ENCODE measurements at regions not wholly inside any gene's neighbourhood (a gene's known extent, or its start where the extent isn't known, plus 50 kb on each side); places are given as distances from the start of the nearest gene placed in this dataset.

DNA sequence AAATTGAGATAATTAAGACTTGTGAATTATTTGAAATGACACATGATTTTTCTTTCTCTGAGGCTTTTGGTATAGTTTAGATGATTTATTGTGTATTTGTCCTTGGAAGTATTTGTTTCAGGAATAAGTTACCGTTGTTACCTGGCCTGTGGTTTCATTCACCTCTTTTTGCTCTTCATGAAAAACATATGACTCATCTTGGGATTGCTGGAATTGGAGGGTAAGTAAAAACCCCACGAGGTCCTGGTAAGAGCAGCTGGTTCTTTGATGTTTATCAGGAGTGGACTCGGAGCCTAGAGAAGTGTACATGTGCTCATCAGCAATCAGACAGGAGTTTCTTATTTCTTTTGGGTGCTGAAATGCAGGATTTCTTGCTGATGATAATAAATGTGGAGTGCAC is 275.3 kb downstream of the PSAT1 start:
- H3K4me2 ChIP-seq (ENCODE audit: low read depth, low read length, poor library complexity, severe bottlenecking), result no peak overlapping the region
- no peaks in the 10 kb centered on the region for H3K27me3 ChIP-seq (ENCODE audit: insufficient read depth, low read length, poor library complexity, severe bottlenecking)

DNA sequence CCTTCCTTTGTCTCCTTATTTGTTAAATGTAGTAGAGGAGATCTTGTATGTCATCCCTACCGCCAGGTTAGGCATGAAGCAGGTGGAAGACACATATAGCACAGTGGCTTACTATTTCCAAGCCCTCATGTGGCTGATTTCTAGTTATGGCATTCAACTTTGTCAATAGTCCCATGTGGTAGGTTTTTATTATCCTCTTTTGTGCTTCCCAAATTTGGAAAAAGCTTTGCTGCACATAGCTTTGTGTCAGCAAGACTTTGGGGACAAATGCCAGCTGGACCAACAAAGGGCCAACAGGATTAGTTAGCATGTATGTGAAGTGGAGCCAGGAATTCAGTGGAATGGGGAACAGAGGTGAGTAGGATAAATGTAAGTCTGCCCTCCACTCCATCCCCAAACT is 276.3 kb downstream of the PSAT1 start:
- TF ChIP-seq, protein P1, sequence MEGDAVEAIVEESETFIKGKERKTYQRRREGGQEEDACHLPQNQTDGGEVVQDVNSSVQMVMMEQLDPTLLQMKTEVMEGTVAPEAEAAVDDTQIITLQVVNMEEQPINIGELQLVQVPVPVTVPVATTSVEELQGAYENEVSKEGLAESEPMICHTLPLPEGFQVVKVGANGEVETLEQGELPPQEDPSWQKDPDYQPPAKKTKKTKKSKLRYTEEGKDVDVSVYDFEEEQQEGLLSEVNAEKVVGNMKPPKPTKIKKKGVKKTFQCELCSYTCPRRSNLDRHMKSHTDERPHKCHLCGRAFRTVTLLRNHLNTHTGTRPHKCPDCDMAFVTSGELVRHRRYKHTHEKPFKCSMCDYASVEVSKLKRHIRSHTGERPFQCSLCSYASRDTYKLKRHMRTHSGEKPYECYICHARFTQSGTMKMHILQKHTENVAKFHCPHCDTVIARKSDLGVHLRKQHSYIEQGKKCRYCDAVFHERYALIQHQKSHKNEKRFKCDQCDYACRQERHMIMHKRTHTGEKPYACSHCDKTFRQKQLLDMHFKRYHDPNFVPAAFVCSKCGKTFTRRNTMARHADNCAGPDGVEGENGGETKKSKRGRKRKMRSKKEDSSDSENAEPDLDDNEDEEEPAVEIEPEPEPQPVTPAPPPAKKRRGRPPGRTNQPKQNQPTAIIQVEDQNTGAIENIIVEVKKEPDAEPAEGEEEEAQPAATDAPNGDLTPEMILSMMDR (conservative IDR thresholded peaks at IDR 0.05; ENCODE audit: low read length), result no peak
- TF ChIP-seq EZH2phosphoT487 (IDR thresholded peaks at IDR 0.05; ENCODE audit: borderline replicate concordance), result no peak
- Histone ChIP-seq H3F3A (ENCODE audit: low read depth) (no peaks in the 10 kb centered on the region), H3K27me3 (ENCODE audit: insufficient read depth, low read length, poor library complexity, severe bottlenecking) (no peaks in the 10 kb centered on the region)

More for the DNA sequence above, 275.3 kb downstream of the PSAT1 start:
- no peak overlapping the region for H3K4me3 ChIP-seq (ENCODE audit: low read length, poor library complexity, severe bottlenecking)
- TF ChIP-seq EZH2phosphoT487 (IDR thresholded peaks at IDR 0.05; ENCODE audit: borderline replicate concordance), result no peak
- TF ChIP-seq, protein P1 (conservative IDR thresholded peaks at IDR 0.05; ENCODE audit: low read length), result no peak
- H3F3A ChIP-seq (ENCODE audit: low read depth), result no peaks in the 10 kb centered on the region
- H3K79me2 ChIP-seq (ENCODE audit: insufficient read depth, low read length), result no peaks in the 10 kb centered on the region
- no peaks in the 10 kb centered on the region for H3K4me1 ChIP-seq (ENCODE audit: insufficient read depth, low read length, poor library complexity, severe bottlenecking)
- no peak overlapping the region for H2AFZ ChIP-seq (ENCODE audit: low read length)
- H3K9me3 ChIP-seq (ENCODE audit: insufficient read depth, low read depth, low read length), result no peaks in the 10 kb centered on the region
- H3K9me2 ChIP-seq (replicated peaks; ENCODE audit: low read depth, low read length), result no peaks in the 10 kb centered on the region
- no peaks in the 10 kb centered on the region for H4K20me1 ChIP-seq (ENCODE audit: insufficient read depth, low read length, poor library complexity, severe bottlenecking)
- H3K36me3 ChIP-seq (ENCODE audit: insufficient read depth, low read length), result no peaks in the 10 kb centered on the region
- no peak overlapping the region for H3K9ac ChIP-seq (ENCODE audit: low read depth, low read length, poor library complexity, severe bottlenecking)

DNA sequence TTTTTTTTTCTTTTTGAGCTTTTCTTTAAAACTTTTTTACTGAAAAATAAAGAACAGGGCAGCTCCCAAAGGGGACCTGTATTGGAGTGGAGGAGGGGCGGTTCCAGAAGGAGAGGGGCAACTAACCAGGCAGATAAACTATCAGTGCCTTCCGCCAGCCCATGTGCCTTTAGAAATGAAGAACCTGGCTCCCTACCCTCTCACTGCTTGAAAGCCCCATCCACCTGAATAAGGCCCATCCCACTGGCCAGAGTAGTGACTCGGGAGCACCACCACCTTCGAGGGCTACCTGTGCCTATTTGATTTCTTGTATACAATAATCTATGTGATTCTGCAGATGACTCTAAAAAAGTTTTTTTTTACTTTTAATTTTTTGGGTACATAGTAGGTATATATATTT is 276.7 kb downstream of the PSAT1 start:
- no peaks in the 10 kb centered on the region for H3K4me1 ChIP-seq (ENCODE audit: insufficient read depth, low read length, poor library complexity, severe bottlenecking)
- TF ChIP-seq, protein P1 (conservative IDR thresholded peaks at IDR 0.05; ENCODE audit: low read length), result no peak
- no peak for TF ChIP-seq EZH2phosphoT487 (IDR thresholded peaks at IDR 0.05; ENCODE audit: borderline replicate concordance)
- H2AFZ ChIP-seq (ENCODE audit: low read length), result no peak overlapping the region
- no peaks in the 10 kb centered on the region for H3K79me2 ChIP-seq (ENCODE audit: insufficient read depth, low read length)
- H3K4me3 ChIP-seq (ENCODE audit: low read length, poor library complexity, severe bottlenecking), result no peak overlapping the region
- no peaks in the 10 kb centered on the region for H3F3A ChIP-seq (ENCODE audit: low read depth)
- H3K9me2 ChIP-seq (replicated peaks; ENCODE audit: low read depth, low read length), result no peaks in the 10 kb centered on the region
- H3K27me3 ChIP-seq (ENCODE audit: insufficient read depth, low read length, poor library complexity, severe bottlenecking), result no peaks in the 10 kb centered on the region
- no peak overlapping the region for H3K4me2 ChIP-seq (ENCODE audit: low read depth, low read length, poor library complexity, severe bottlenecking)
- no peaks in the 10 kb centered on the region for H3K36me3 ChIP-seq (ENCODE audit: insufficient read depth, low read length)
- H4K20me1 ChIP-seq (ENCODE audit: insufficient read depth, low read length, poor library complexity, severe bottlenecking), result no peaks in the 10 kb centered on the region
- no peak overlapping the region for H3K9ac ChIP-seq (ENCODE audit: low read depth, low read length, poor library complexity, severe bottlenecking)
- H3K9me3 ChIP-seq (ENCODE audit: insufficient read depth, low read depth, low read length), result no peaks in the 10 kb centered on the region

More for the DNA sequence above, 276.3 kb downstream of the PSAT1 start:
- no peaks in the 10 kb centered on the region for H4K20me1 ChIP-seq (ENCODE audit: insufficient read depth, low read length, poor library complexity, severe bottlenecking)
- no peaks in the 10 kb centered on the region for H3K4me1 ChIP-seq (ENCODE audit: insufficient read depth, low read length, poor library complexity, severe bottlenecking)
- no peaks in the 10 kb centered on the region for H3K36me3 ChIP-seq (ENCODE audit: insufficient read depth, low read length)
- H3K9me3 ChIP-seq (ENCODE audit: insufficient read depth, low read depth, low read length), result no peaks in the 10 kb centered on the region
- no peaks in the 10 kb centered on the region for H3K79me2 ChIP-seq (ENCODE audit: insufficient read depth, low read length)
- H2AFZ ChIP-seq (ENCODE audit: low read length), result no peak overlapping the region
- H3K9me2 ChIP-seq (replicated peaks; ENCODE audit: low read depth, low read length), result no peaks in the 10 kb centered on the region
- no peak overlapping the region for H3K4me3 ChIP-seq (ENCODE audit: low read length, poor library complexity, severe bottlenecking)
- H3K9ac ChIP-seq (ENCODE audit: low read depth, low read length, poor library complexity, severe bottlenecking), result no peak overlapping the region
- no peak overlapping the region for H3K4me2 ChIP-seq (ENCODE audit: low read depth, low read length, poor library complexity, severe bottlenecking)
